Cardiac fibroblast (primary cell): ENCODE measurements at regions not wholly inside any gene's neighbourhood (a gene's known extent, or its start where the extent isn't known, plus 50 kb on each side); places are given as distances from the start of the nearest gene placed in this dataset.

ENCODE experiments used
- DNase-seq, 2 donors: peaks; one replicate each; pipeline versions ENCODE4 v3.0.0 to v3.0.0-alpha.2; 2010; ENCODE audit warnings: low read depth in 2 of 2
- H3K4me3 ChIP-seq, 2 donors: replicated peaks in 1 of 2; 1 replicate in 1 of 2; 2 replicates in 1 of 2; pipeline ENCODE4 v1.5.1; 2011; ENCODE audit warnings: low read depth in 2 of 2, low read length in 2 of 2, mild to moderate bottlenecking in 2 of 2, moderate library complexity in 1 of 2
- CTCF ChIP-seq: IDR thresholded peaks from one replicate; pipeline ENCODE4 v1.5.1; 2011; ENCODE audit warnings: low read depth, mild to moderate bottlenecking, low read length, inconsistent platforms

GRCh38 chr11:134702827-134703226, 290.8 kb upstream of the B3GAT1 start:
- DNase-seq, result no peak
- no peak overlapping the region for H3K4me3 ChIP-seq
- no peak for TF ChIP-seq CTCF

- no peak for TF ChIP-seq CTCF
- no peak overlapping the region for H3K4me3 ChIP-seq
- DNase-seq, result no peak
Observed at GRCh38 chr11:134701564-134702165, 289.6 kb upstream of the B3GAT1 start.

GRCh38 chr11:134700101-134700640, 288.1 kb upstream of the B3GAT1 start:
- TF ChIP-seq CTCF, result no peak
- no peak overlapping the region for H3K4me3 ChIP-seq
- DNase-seq, result no peak

GRCh38 chr11:134696455-134696854, 284.4 kb upstream of the B3GAT1 start:
- TF ChIP-seq CTCF, result no peak
- no peak for DNase-seq
- no peak overlapping the region for H3K4me3 ChIP-seq

GRCh38 chr11:134691985-134692384, 279.9 kb upstream of the B3GAT1 start:
- H3K4me3 ChIP-seq, result no peak overlapping the region
- TF ChIP-seq CTCF, result no peak
- peak in 1 of 2 donors; percentile 8 for DNase-seq

GRCh38 chr11:134691295-134691873, 279.3 kb upstream of the B3GAT1 start:
- no peak for DNase-seq
- no peak overlapping the region for H3K4me3 ChIP-seq
- no peak for TF ChIP-seq CTCF

- TF ChIP-seq CTCF, result no peak
- H3K4me3 ChIP-seq, result no peak overlapping the region
- DNase-seq, result no peak
Observed at GRCh38 chr11:134689886-134690285, 277.8 kb upstream of the B3GAT1 start.
